HG03095 (cell line): ENCODE measurements at regions not wholly inside any gene's neighbourhood (a gene's known extent, or its start where the extent isn't known, plus 50 kb on each side); places are given as distances from the start of the nearest gene placed in this dataset.
"Not testable (repeated sequence)": the region's sequence is repeated elsewhere in the genome, so short reads cannot be mapped to it uniquely, and the experiment has no call there.

ENCODE experiments used
- ATAC-seq: cut with Tn5 transposase; IDR thresholded peaks from one replicate; pipeline ENCODE4 v1.9.1; 2021; ENCODE audit warnings: moderate library complexity; ENCODE audit not compliant: unreplicated experiment

- no peak for ATAC-seq
These were observed 511.5 kb downstream of the UQCRFS1 start for GRCh38 chr19:28701491-28701890.

- no peak for ATAC-seq
These were observed 512.8 kb downstream of the UQCRFS1 start for GRCh38 chr19:28700176-28700575.

GRCh38 chr19:28697308-28697707 lies 515.6 kb downstream of the UQCRFS1 start:
- no peak for ATAC-seq

- ATAC-seq, result no peak
These were observed 518.1 kb downstream of the UQCRFS1 start for GRCh38 chr19:28694812-28695211.

GRCh38 chr19:28691683-28692082 lies 521.3 kb downstream of the UQCRFS1 start:
- no peak for ATAC-seq

- ATAC-seq, result not testable (repeated sequence)
These were observed 523.5 kb downstream of the UQCRFS1 start for GRCh38 chr19:28689464-28689863.

- ATAC-seq, result no peak
These were observed 525.7 kb downstream of the UQCRFS1 start for GRCh38 chr19:28687296-28687695.

GRCh38 chr19:28686756-28687155 lies 526.2 kb downstream of the UQCRFS1 start:
- ATAC-seq, result no peak

GRCh38 chr19:28685802-28686201 lies 527.1 kb downstream of the UQCRFS1 start:
- ATAC-seq, result no peak

- ATAC-seq, result not testable (repeated sequence)
These were observed 527.9 kb downstream of the UQCRFS1 start for GRCh38 chr19:28685077-28685476.

GRCh38 chr19:28680111-28680510 lies 532.8 kb downstream of the UQCRFS1 start:
- no peak for ATAC-seq

GRCh38 chr19:28670836-28671235 lies 542.1 kb downstream of the UQCRFS1 start:
- no peak for ATAC-seq

- no peak for ATAC-seq
These were observed 543.1 kb downstream of the UQCRFS1 start for GRCh38 chr19:28669804-28670203.

GRCh38 chr19:28667348-28667977 lies 545.5 kb downstream of the UQCRFS1 start:
- no peak for ATAC-seq

- ATAC-seq, result no peak
These were observed 547.2 kb downstream of the UQCRFS1 start for GRCh38 chr19:28665748-28666147.

- ATAC-seq, result no peak
These were observed 556.3 kb downstream of the UQCRFS1 start for GRCh38 chr19:28656644-28657043.

- ATAC-seq, result no peak
These were observed 557.9 kb downstream of the UQCRFS1 start for GRCh38 chr19:28655054-28655453.

GRCh38 chr19:28652765-28653164 lies 560.2 kb downstream of the UQCRFS1 start:
- ATAC-seq, result no peak

- ATAC-seq, result no peak
These were observed 566.3 kb downstream of the UQCRFS1 start for GRCh38 chr19:28646629-28647028.

GRCh38 chr19:28644169-28644775 lies 568.7 kb downstream of the UQCRFS1 start:
- no peak for ATAC-seq

- ATAC-seq, result no peak
These were observed 569.9 kb downstream of the UQCRFS1 start for GRCh38 chr19:28642787-28643683.

- no peak for ATAC-seq
These were observed 571.6 kb downstream of the UQCRFS1 start for GRCh38 chr19:28641395-28641794.
